Adrenal gland (tissue), 9 donors: ENCODE measurements at regions not wholly inside any gene's neighbourhood (a gene's known extent, or its start where the extent isn't known, plus 50 kb on each side); places are given as distances from the start of the nearest gene placed in this dataset.
A peak's percentile ranks its signal among the peaks of the same experiment; 100 is the strongest.

ENCODE experiments used
- DNase-seq, 7 donors: peaks; one replicate each; pipeline ENCODE4 v3.0.0-alpha.2; 2019 to 2020
- H3K27ac ChIP-seq, 5 donors: fragments of 200-600 bp; sonication (generic) in 4 of 5; 1 replicate in 3 of 5; 2 replicates in 2 of 5; pipeline versions ENCODE4 v1.5.1 to v1.8.0; 2016 to 2020; ENCODE audit warnings: mild to moderate bottlenecking in 1 of 5
- H3K27me3 ChIP-seq: fragments of 200-600 bp; 2 replicates; pipeline ENCODE4 v1.8.0; 2021
- H3K36me3 ChIP-seq, 2 donors: fragments of 200-600 bp; replicated peaks in 1 of 2; 1 replicate in 1 of 2; 2 replicates in 1 of 2; pipeline versions ENCODE4 v1.5.1 to v1.8.0; 2018 to 2022
- H3K4me1 ChIP-seq, 2 donors: fragments of 200-600 bp; replicated peaks in 1 of 2; 1 replicate in 1 of 2; 2 replicates in 1 of 2; pipeline versions ENCODE4 v1.5.1 to v1.8.0; 2018 to 2021
- H3K4me3 ChIP-seq, 4 donors: fragments of 200-600 bp; sonication (generic) in 3 of 4; one replicate each; pipeline ENCODE4 v1.5.1; 2016 to 2018
- H3K9me3 ChIP-seq, 3 donors: fragments of 200-600 bp; sonication (generic) in 1 of 3; replicated peaks in 1 of 3; 1 replicate in 2 of 3; 2 replicates in 1 of 3; pipeline versions ENCODE4 v1.5.1 to v1.8.0; 2016 to 2021
- POLR2A ChIP-seq, 2 donors: fragments of 450-650 bp; IDR thresholded peaks; one replicate each; pipeline ENCODE4 v1.6.1; 2017; ENCODE audit warnings: antibody characterized with exemption in 2 of 2, mild to moderate bottlenecking in 2 of 2, moderate library complexity in 1 of 2
- WGBS, 4 donors: extraction: QIAGEN DNeasy Blood & Tissue Kit in 2 of 4; methylation state at CpG; one replicate each; pipeline versions ENCODE4 v1.1.5 to v1.1.7; 2013 to 2017; 5-methylcytosine and 5-hydroxymethylcytosine counted together
- intact Hi-C, 2 donors: fragments of 100-400 bp; cut with DNase I; formaldehyde crosslinking; loops; one replicate each; pipeline versions ENCODE4 v1.14.1 to v1.15.0; 2022 to 2023
- TF ChIP-seq, protein P1 (sequence below), 6 experiments: fragments of 450-650 bp in 4 of 6; fragments of 200-600 bp in 2 of 6; sonication (generic) in 1 of 6; IDR thresholded peaks; 1 replicate in 5 of 6; 2 replicates in 1 of 6; pipeline versions ENCODE4 v1.5.1 to v1.8.0; 2016 to 2021; ENCODE audit warnings: antibody characterized with exemption in 6 of 6, mild to moderate bottlenecking in 2 of 6, moderate library complexity in 1 of 6
- donor health status: healthy with polysubstance abuse.
- donor health status: Bipolar disorder and iron deficiency.
- donor health status: DM: yes; HTN: yes; CAD: no.
- donor health status: DM: no; HTN: no; CAD: no.
- donor health status: DM: no; HTN: no; CAD: no.

DNA sequence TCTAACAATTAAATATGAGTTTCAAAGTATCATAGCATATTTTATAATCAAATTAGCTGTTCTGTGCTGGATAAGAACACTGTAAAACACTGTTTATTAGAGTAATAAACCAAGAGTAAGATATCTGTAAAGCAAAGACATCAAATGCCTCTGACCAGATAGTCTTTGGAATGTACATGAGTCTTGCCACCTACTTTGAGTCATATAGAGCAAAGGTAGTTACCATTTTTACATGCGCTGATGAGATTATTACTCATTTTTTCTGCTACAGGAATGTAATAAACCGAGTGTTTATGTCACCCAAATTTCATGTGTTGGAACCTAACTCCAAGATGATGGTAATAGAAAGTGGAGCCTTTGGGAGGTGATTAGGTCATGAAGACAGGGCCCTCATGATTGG lies 654.5 kb downstream of the CETN3 start:
- WGBS, 4 donors, result 80 to 90% (median 82%) methylated on average over 2 of the region's 2 CpGs
- no peaks in the 10 kb centered on the region for H3K36me3 ChIP-seq

DNA sequence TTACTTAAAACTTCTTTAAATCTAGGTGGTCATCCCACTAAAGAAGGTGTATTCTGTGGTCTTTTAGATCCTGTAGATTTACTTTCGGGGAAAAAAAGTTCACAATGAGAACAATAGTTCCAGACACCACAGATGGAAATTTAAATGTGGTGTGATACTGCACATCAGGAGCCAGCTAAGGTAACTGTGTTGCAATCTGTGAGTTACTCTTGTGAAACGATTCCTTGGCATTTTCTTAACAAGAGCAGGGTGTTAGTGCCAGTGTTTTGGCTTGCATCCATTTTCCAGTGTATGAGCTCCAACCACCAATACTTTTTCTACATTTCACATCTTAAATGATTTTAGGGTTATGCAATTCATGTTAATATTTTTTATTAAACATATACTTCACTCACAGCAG lies 674.5 kb downstream of the CETN3 start:
- intact Hi-C loops, result no loop called here
- Histone ChIP-seq H3K4me1 (no peaks in the 10 kb centered on the region), H3K36me3 (no peaks in the 10 kb centered on the region), H3K27ac (no peak overlapping the region), H3K9me3 (no peaks in the 10 kb centered on the region), H3K4me3 (no peak overlapping the region), H3K27me3 (no peaks in the 10 kb centered on the region)
- 50 to 65% (median 57%) methylated on average over 2 of the region's 2 CpGs for WGBS, 4 donors
- no peak for TF ChIP-seq POLR2A (IDR thresholded peaks at IDR 0.05)
- TF ChIP-seq, protein P1, sequence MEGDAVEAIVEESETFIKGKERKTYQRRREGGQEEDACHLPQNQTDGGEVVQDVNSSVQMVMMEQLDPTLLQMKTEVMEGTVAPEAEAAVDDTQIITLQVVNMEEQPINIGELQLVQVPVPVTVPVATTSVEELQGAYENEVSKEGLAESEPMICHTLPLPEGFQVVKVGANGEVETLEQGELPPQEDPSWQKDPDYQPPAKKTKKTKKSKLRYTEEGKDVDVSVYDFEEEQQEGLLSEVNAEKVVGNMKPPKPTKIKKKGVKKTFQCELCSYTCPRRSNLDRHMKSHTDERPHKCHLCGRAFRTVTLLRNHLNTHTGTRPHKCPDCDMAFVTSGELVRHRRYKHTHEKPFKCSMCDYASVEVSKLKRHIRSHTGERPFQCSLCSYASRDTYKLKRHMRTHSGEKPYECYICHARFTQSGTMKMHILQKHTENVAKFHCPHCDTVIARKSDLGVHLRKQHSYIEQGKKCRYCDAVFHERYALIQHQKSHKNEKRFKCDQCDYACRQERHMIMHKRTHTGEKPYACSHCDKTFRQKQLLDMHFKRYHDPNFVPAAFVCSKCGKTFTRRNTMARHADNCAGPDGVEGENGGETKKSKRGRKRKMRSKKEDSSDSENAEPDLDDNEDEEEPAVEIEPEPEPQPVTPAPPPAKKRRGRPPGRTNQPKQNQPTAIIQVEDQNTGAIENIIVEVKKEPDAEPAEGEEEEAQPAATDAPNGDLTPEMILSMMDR (IDR thresholded peaks at IDR 0.05), result no peak
- no peak for DNase-seq

More for the DNA sequence above, 654.5 kb downstream of the CETN3 start:
- intact Hi-C loops, result no loop called here
- no peak overlapping the region for H3K27ac ChIP-seq
- TF ChIP-seq, protein P1 (IDR thresholded peaks at IDR 0.05), result no peak
- no peak for TF ChIP-seq POLR2A (IDR thresholded peaks at IDR 0.05)
- H3K4me3 ChIP-seq, result no peak overlapping the region
- no peaks in the 10 kb centered on the region for H3K4me1 ChIP-seq
- H3K27me3 ChIP-seq, result no peaks in the 10 kb centered on the region
- H3K9me3 ChIP-seq, result no peaks in the 10 kb centered on the region
- no peak for DNase-seq

DNA sequence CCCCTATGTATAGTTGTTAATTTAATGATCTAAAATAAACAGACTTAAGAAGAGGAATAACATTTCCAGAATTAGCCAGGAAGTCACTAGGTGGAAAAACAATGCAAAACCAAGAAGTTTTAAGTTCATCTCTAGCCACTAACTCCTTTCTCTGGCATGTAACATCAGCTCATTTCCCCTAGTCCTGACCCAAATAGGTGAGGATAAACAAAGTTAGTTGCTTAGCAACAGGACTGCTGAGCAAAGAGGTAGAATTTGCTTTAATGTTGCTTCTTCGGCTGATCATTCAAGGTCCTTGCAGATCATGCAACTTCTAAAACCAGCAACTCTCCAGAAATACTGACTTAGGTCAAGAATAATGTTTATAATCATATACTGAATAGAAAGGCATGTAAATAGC lies 675.8 kb downstream of the CETN3 start:
- intact Hi-C loops, result no loop called here
- Histone ChIP-seq H3K27me3 (no peaks in the 10 kb centered on the region), H3K27ac (no peak overlapping the region), H3K36me3 (no peaks in the 10 kb centered on the region), H3K4me3 (no peak overlapping the region), H3K9me3 (no peaks in the 10 kb centered on the region), H3K4me1 (no peaks in the 10 kb centered on the region)
- TF ChIP-seq POLR2A (IDR thresholded peaks at IDR 0.05), result no peak
- no peak for DNase-seq
- WGBS, 4 donors, result 35 to 57% (median 46%) methylated on average over 1 of the region's 1 CpG

DNA sequence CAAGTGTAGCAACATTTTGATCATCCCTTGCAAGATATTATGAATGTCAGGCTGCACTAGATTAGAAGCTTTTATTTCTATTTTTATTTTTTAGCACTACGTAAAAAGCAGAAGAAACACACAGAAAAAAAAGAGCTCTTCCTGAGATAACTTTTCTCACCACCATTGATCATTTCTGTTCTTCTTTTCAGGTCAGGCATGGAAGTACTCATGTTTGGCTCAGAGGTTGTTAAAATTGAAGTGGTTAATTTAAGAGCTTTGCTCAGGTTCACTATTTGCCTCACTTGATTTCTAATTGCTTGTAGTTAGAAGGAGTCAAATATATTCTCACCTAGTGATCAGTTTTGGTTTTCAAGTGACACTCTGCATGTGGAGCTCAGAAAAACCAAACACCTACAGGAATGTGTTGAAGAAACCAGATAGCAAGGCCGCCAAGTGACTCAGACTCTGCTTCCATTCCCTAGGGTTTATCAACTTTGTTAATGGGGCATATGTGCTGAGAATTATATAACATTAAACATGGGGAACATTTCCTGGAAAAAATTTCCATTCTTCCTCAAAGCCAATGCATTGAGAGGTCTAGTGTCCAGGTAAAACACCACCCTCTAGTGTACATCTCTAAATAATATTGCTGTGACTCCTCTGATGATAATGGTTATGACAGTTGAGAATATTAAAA lies 679.8 kb downstream of the CETN3 start:
- no peak for DNase-seq
- no peak overlapping the region for H3K4me3 ChIP-seq
- TF ChIP-seq, protein P1 (IDR thresholded peaks at IDR 0.05), result no peak
- TF ChIP-seq POLR2A (IDR thresholded peaks at IDR 0.05), result no peak
- intact Hi-C loops, result no loop called here
- WGBS, 4 donors, result 66 to 75% (median 71%) methylated on average over 2 of the region's 2 CpGs
- H3K27ac ChIP-seq, result no peak overlapping the region
- H3K36me3 ChIP-seq, result no peaks in the 10 kb centered on the region
- no peaks in the 10 kb centered on the region for H3K27me3 ChIP-seq
- H3K9me3 ChIP-seq, result no peaks in the 10 kb centered on the region
- H3K4me1 ChIP-seq, result no peaks in the 10 kb centered on the region

DNA sequence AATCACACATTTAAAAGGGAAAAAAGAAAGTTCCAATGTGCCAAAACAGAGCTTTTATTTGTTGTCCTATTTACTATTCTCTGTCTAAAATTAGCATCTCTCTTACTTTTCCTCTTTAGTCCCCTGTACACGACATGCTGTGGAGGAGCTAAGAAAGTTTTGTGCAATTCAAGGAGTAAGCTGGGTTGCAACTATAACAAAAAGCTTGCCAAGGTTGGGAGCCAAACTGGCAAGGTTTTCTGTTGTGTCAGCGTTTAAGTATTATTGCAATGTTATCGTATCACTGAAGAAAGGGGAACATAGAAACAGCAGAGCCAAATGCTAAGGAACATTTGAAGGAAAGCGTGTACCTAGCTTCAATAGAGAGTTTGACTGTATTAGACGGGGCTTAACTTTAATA lies 680.8 kb downstream of the CETN3 start:
- Histone ChIP-seq H3K4me3 (no peak overlapping the region), H3K36me3 (no peaks in the 10 kb centered on the region), H3K27ac (no peak overlapping the region), H3K27me3 (no peaks in the 10 kb centered on the region), H3K9me3 (no peaks in the 10 kb centered on the region), H3K4me1 (no peaks in the 10 kb centered on the region)
- TF ChIP-seq POLR2A (IDR thresholded peaks at IDR 0.05), result no peak
- TF ChIP-seq, protein P1 (IDR thresholded peaks at IDR 0.05), result no peak
- WGBS, 4 donors, result 34 to 43% (median 35%) methylated on average over 5 of the region's 5 CpGs
- peak in 4 of 7 donors; percentile 9 to 58 (median 27) for DNase-seq
- intact Hi-C loops, result no loop called here
